HepG2 (cell line): ENCODE measurements at regions not wholly inside any gene's neighbourhood (a gene's known extent, or its start where the extent isn't known, plus 50 kb on each side); places are given as distances from the start of the nearest gene placed in this dataset.

Experiments
- ATAC-seq: fragments of 200-7000 bp; cut with Tn5 transposase; 3 replicates; pipeline ENCODE4 v1.9.1; 2020; ENCODE audit warnings: mild to moderate bottlenecking, moderate library complexity
- BruUV-seq: library from RNA; stranded (reverse); fragments of 400-500 nt; replicated peaks from 2 replicates; lab custom pipeline; 2021; lab: Mats Ljungman, UMichigan
- CTCF ChIA-PET: fragments of 300-600 bp; formaldehyde crosslinking; extraction: SDS; loops from one replicate; lab custom pipeline; 2021; ENCODE audit warnings: low total read pairs, inconsistent platforms, low intra/inter-chr PET ratio; lab: Yijun Ruan, JAX
- POLR2A ChIA-PET: fragments of 350-600 bp; sonication (Branson Sonifier 250); formaldehyde crosslinking; loops from one replicate; lab custom pipeline; 2020; ENCODE audit warnings: antibody characterized with exemption, inconsistent platforms; lab: Yijun Ruan, JAX
- DNase-seq: peaks from one replicate; pipeline ENCODE4 v3.0.0-alpha.2; 2015; ENCODE audit warnings: low spot score
- FAIRE-seq: peaks from 3 replicates; lab custom pipeline; 2011; peaks lifted over from hg19 to GRCh38; lab: Jason Lieb, UNC
- H2AFZ ChIP-seq: one replicate; pipeline ENCODE4 v1.6.1; 2011; ENCODE audit warnings: low read length, inconsistent platforms
- H3K27ac ChIP-seq: fragments of 300-600 bp; 3 replicates; pipeline ENCODE4 v1.8.0; 2011; ENCODE audit warnings: mixed run types, mild to moderate bottlenecking, mixed read lengths, low read length, inconsistent platforms; ENCODE audit not compliant: insufficient read depth; ENCODE audit errors: extremely low read length
- H3K27me3 ChIP-seq, 2 experiments: fragments of 200-600 bp in 1 of 2; 2 replicates in 1 of 2; 3 replicates in 1 of 2; pipeline versions ENCODE4 v1.6.0 to v1.8.0; 2011; ENCODE audit warnings: low read length in 2 of 2, mild to moderate bottlenecking in 2 of 2, moderate library complexity in 2 of 2, inconsistent platforms in 1 of 2; ENCODE audit not compliant: insufficient read depth in 2 of 2, control insufficient read depth in 1 of 2
- H3K36me3 ChIP-seq, 2 experiments: fragments of 200-600 bp in 1 of 2; replicated peaks in 1 of 2; 2 replicates in 1 of 2; 3 replicates in 1 of 2; pipeline versions ENCODE4 v1.5.1 to v1.8.0; 2011; ENCODE audit warnings: low read length in 2 of 2, inconsistent platforms in 1 of 2; ENCODE audit not compliant: insufficient read depth in 2 of 2, control insufficient read depth in 1 of 2
- H3K4me1 ChIP-seq: 2 replicates; pipeline ENCODE4 v1.5.1; 2012; ENCODE audit warnings: low read length, inconsistent platforms; ENCODE audit not compliant: insufficient read depth
- H3K4me2 ChIP-seq: 2 replicates; pipeline ENCODE4 v1.6.0; 2011; ENCODE audit warnings: low read depth, low read length, inconsistent platforms
- H3K4me3 ChIP-seq, 3 experiments: fragments of 200-600 bp in 1 of 3; sonication (generic), shearing (Covaris generic) in 1 of 3; replicated peaks in 1 of 3; 2 replicates each; pipeline ENCODE4 v1.5.1; 2011 to 2016; ENCODE audit warnings: low read length in 3 of 3, inconsistent platforms in 2 of 3, low read depth in 2 of 3, mild to moderate bottlenecking in 2 of 3, control low read depth in 1 of 3, mixed read lengths in 1 of 3; ENCODE audit not compliant: insufficient read depth in 1 of 3
- H3K79me2 ChIP-seq: one replicate; pipeline ENCODE4 v1.6.1; 2011; ENCODE audit warnings: low read length, inconsistent platforms; ENCODE audit not compliant: insufficient read depth
- H3K9ac ChIP-seq: 2 replicates; pipeline ENCODE4 v1.6.0; 2011; ENCODE audit warnings: mild to moderate bottlenecking, low read depth, low read length, inconsistent platforms; ENCODE audit not compliant: insufficient read depth
- H3K9me3 ChIP-seq: 2 replicates; pipeline ENCODE4 v1.5.1; 2012; ENCODE audit warnings: mild to moderate bottlenecking, low read length
- H4K20me1 ChIP-seq: 2 replicates; pipeline ENCODE4 v1.6.0; 2011; ENCODE audit warnings: inconsistent platforms, mild to moderate bottlenecking, low read length, moderate library complexity; ENCODE audit not compliant: insufficient read depth
- FOXP1 ChIP-seq, 2 experiments: fragments of 450-650 bp in 1 of 2; IDR thresholded peaks; 2 replicates each; pipeline ENCODE4 v1.6.1; 2017 to 2018; ENCODE audit warnings: antibody characterized with exemption in 1 of 2
- HOXA9 ChIP-seq: sonication (generic); formaldehyde crosslinking; IDR thresholded peaks from 2 replicates; pipeline ENCODE4 v1.8.1; 2022; ENCODE audit warnings: missing genetic modification reagents, mild to moderate bottlenecking, moderate library complexity, borderline replicate concordance
- JUNB ChIP-seq: sonication (generic); formaldehyde crosslinking; IDR thresholded peaks from 2 replicates; pipeline ENCODE4 v1.8.0; 2022; ENCODE audit warnings: missing genetic modification reagents, mild to moderate bottlenecking, borderline replicate concordance
- TRIM22 ChIP-seq: fragments of 450-650 bp; IDR thresholded peaks from 2 replicates; pipeline ENCODE4 v1.6.1; 2017
- XRCC5 ChIP-seq: fragments of 200-400 bp; formaldehyde crosslinking; optimal IDR thresholded peaks from 2 replicates; pipeline ENCODE3; 2017; ENCODE audit warnings: mild to moderate bottlenecking, low read length
- ZNF124 ChIP-seq: sonication (generic); formaldehyde crosslinking; IDR thresholded peaks from 2 replicates; pipeline ENCODE4 v1.4.0; 2020; ENCODE audit warnings: missing genetic modification reagents
- ZNF550 ChIP-seq: sonication (generic); formaldehyde crosslinking; IDR thresholded peaks from 2 replicates; pipeline ENCODE4 v1.4.0; 2020; ENCODE audit warnings: mild to moderate bottlenecking, missing genetic modification reagents, borderline replicate concordance
- ZNF646 ChIP-seq: sonication (generic); formaldehyde crosslinking; IDR thresholded peaks from 2 replicates; pipeline ENCODE4 v1.9.0; 2021; ENCODE audit warnings: mild to moderate bottlenecking, missing genetic modification reagents
- ZSCAN21 ChIP-seq: sonication (generic); formaldehyde crosslinking; IDR thresholded peaks from 2 replicates; pipeline ENCODE4 v1.8.0; 2022; ENCODE audit warnings: mild to moderate bottlenecking, missing genetic modification reagents, moderate library complexity, borderline replicate concordance
- WGBS: methylation state at CpG from one replicate; pipeline ENCODE4 v1.1.6; 2017; ENCODE audit warnings: low lambda C conversion rate; 5-methylcytosine and 5-hydroxymethylcytosine counted together
- in situ Hi-C: cut with HindIII; loops from 2 replicates; pipeline ENCODE4 v1.10.0; 2017; ENCODE audit warnings: low pct_unique_long_range_greater_than_20kb; ENCODE audit not compliant: extremely low pct_ligation_motif_present
- intact Hi-C: fragments of 100-400 bp; cut with micrococcal nuclease; formaldehyde crosslinking; loops from one replicate; pipeline ENCODE4 v1.10.0; 2022; ENCODE audit not compliant: unreplicated experiment
- TF ChIP-seq, protein P1 (sequence below): sonication (generic); formaldehyde crosslinking; conservative IDR thresholded peaks from 2 replicates; pipeline ENCODE4 v1.4.0; 2020; ENCODE audit warnings: missing genetic modification reagents

GRCh38 chr6:90644492-90644891 is 57.6 kb upstream of the MAP3K7 start:
- no peak overlapping the region for H2AFZ ChIP-seq
- no peaks in the 10 kb centered on the region for H4K20me1 ChIP-seq
- no peak overlapping the region for H3K4me2 ChIP-seq
- in situ Hi-C loops (no loop called here), intact Hi-C loops (loop anchor here (10.0 kb wide), 1 partner anchor 270 kb away; no protein-coding TSS in a partner anchor)
- no peak for FAIRE-seq
- no peak overlapping the region for H3K9ac ChIP-seq
- H3K9me3 ChIP-seq, result no peaks in the 10 kb centered on the region
- no peaks in the 10 kb centered on the region for H3K36me3 ChIP-seq
- H3K27ac ChIP-seq, result no peak overlapping the region
- no peak for DNase-seq
- no peaks in the 10 kb centered on the region for H3K4me1 ChIP-seq
- no peaks in the 10 kb centered on the region for H3K79me2 ChIP-seq
- BruUV-seq, result no TSS peak
- H3K4me3 ChIP-seq, result no peak overlapping the region
- CTCF ChIA-PET, result no interaction called here
- ATAC-seq, result no peak
- 0% methylated on average over 2 of the region's 2 CpGs for WGBS
- POLR2A ChIA-PET, result no interaction called here
- H3K27me3 ChIP-seq, result no peaks in the 10 kb centered on the region; a peak in 1 of 5 replicates
- no peak for TF ChIP-seq ZNF124 (CRISPR knock-in tag)
- TF ChIP-seq HOXA9 (CRISPR knock-in tag), result no peak
- TF ChIP-seq TRIM22, result no peak
- TF ChIP-seq ZSCAN21 (CRISPR knock-in tag), result no peak
- TF ChIP-seq JUNB (CRISPR knock-in tag), result no peak
- TF ChIP-seq FOXP1 (IDR thresholded peaks at IDR 0.05), result no peak
- no peak for TF ChIP-seq FOXP1 (CRISPR knock-in tag; IDR thresholded peaks at IDR 0.05)
- no peak for TF ChIP-seq ZNF550 (CRISPR knock-in tag)
- TF ChIP-seq ZNF646 (CRISPR knock-in tag), result no peak
- TF ChIP-seq, protein P1, sequence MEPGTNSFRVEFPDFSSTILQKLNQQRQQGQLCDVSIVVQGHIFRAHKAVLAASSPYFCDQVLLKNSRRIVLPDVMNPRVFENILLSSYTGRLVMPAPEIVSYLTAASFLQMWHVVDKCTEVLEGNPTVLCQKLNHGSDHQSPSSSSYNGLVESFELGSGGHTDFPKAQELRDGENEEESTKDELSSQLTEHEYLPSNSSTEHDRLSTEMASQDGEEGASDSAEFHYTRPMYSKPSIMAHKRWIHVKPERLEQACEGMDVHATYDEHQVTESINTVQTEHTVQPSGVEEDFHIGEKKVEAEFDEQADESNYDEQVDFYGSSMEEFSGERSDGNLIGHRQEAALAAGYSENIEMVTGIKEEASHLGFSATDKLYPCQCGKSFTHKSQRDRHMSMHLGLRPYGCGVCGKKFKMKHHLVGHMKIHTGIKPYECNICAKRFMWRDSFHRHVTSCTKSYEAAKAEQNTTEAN (CRISPR knock-in tag), result no peak
- TF ChIP-seq XRCC5, result no peak
